ENCODE measurements at regions not wholly inside any gene's neighbourhood (a gene's known extent, or its start where the extent isn't known, plus 50 kb on each side); places are given as distances from the start of the nearest gene placed in this dataset.

DNA sequence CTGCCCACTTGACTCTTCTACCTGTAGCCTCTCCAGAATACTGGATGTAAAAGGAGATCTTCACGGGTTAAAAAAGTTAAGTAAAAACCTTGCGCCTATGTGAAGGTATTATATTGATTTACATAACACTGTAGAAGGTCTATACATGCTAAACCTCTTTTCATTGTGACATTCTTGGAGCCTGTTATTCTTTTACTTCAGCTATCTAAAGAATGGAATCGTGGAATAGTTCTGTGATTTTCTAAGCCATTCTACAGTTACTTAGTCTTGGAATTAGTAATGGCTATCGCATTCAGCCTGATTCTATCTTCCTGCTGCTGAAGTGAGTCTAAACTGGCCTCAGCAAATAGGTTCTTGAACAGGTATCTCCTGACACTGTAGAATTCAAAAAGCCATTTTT lies 430.0 kb upstream of the DPH6 start:
- Mint-ChIP-seq H3K9me3 (ENCODE audit: unreplicated experiment) (no peaks in the 10 kb centered on the region), H3K4me1 (ENCODE audit: insufficient read depth, unreplicated experiment) (peaks cover 6% of the 10 kb centered on the region), H3K36me3 (ENCODE audit: insufficient read depth, unreplicated experiment) (no peaks in the 10 kb centered on the region), H3K27ac (ENCODE audit: low read depth, unreplicated experiment) (no peak overlapping the region), H3K27me3 (ENCODE audit: insufficient read depth, unreplicated experiment) (no peaks in the 10 kb centered on the region), H3K4me3 (ENCODE audit: unreplicated experiment) (no peak overlapping the region)
- ChIA-PET POLR2A (no interaction called here), CTCF (no interaction called here)
- no peak for DNase-seq (ENCODE audit: unreplicated experiment)
- no TSS peak for BruUV-seq (replicated peaks)
- intact Hi-C loops (cut with micrococcal nuclease): no loop called here
- TF ChIP-seq, protein P1, sequence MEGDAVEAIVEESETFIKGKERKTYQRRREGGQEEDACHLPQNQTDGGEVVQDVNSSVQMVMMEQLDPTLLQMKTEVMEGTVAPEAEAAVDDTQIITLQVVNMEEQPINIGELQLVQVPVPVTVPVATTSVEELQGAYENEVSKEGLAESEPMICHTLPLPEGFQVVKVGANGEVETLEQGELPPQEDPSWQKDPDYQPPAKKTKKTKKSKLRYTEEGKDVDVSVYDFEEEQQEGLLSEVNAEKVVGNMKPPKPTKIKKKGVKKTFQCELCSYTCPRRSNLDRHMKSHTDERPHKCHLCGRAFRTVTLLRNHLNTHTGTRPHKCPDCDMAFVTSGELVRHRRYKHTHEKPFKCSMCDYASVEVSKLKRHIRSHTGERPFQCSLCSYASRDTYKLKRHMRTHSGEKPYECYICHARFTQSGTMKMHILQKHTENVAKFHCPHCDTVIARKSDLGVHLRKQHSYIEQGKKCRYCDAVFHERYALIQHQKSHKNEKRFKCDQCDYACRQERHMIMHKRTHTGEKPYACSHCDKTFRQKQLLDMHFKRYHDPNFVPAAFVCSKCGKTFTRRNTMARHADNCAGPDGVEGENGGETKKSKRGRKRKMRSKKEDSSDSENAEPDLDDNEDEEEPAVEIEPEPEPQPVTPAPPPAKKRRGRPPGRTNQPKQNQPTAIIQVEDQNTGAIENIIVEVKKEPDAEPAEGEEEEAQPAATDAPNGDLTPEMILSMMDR (IDR thresholded peaks at IDR 0.05; ENCODE audit: unreplicated experiment): no peak

DNA sequence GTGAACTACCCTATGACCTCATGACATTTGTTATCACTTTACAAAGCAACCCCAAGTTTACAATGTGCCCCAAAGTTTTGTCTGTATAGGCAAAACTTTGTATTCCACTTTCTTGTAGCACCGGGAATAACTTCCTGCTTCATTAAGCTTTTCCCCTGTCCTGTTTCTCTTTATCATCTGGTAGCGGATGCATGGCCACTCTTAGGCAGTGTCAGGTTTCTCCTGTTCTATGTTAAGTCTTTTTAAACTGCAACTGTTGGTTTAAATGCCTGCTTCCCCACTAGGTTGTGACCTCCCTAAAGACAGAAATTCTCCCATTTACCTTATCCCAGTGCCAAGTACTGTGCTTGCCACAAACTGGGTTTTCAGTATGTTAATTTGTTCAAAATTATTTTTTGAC lies 433.6 kb upstream of the DPH6 start:
- ChIA-PET POLR2A (no interaction called here), CTCF (interaction anchor here (0.7 to 1.1 kb wide), 2 partner anchors 39 to 228 kb away, joined by 3 read pairs; no protein-coding TSS in a partner anchor)
- Mint-ChIP-seq H3K9me3 (ENCODE audit: unreplicated experiment) (no peaks in the 10 kb centered on the region), H3K27ac (ENCODE audit: low read depth, unreplicated experiment) (no peak overlapping the region), H3K4me1 (ENCODE audit: insufficient read depth, unreplicated experiment) (peaks cover 6% of the 10 kb centered on the region), H3K36me3 (ENCODE audit: insufficient read depth, unreplicated experiment) (no peaks in the 10 kb centered on the region), H3K4me3 (ENCODE audit: unreplicated experiment) (no peak overlapping the region), H3K27me3 (ENCODE audit: insufficient read depth, unreplicated experiment) (no peaks in the 10 kb centered on the region)
- TF ChIP-seq, protein P1 (IDR thresholded peaks at IDR 0.05; ENCODE audit: unreplicated experiment): no peak
- intact Hi-C loops (cut with micrococcal nuclease): no loop called here
- DNase-seq (ENCODE audit: unreplicated experiment): no peak
- no TSS peak for BruUV-seq (replicated peaks)

DNA sequence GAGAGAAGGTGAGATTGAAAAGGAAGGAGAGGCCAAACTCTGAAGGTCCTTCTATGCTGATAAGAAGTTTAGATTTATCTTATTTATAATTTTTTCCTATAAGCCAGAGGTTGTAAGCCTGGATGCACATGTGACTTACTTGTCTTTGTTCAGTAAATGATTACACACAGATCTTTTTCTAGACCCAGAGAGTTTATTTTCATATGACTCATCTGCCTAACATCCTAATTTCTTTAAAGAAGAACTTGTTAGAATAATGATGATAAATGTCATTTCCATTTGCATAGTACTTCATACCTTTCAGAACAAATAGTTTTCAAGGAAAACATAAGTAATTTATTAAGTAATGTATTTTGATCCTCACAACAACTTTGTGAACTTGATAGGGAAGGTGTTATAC lies 434.8 kb upstream of the DPH6 start:
- no peaks in the 10 kb centered on the region for H3K36me3 Mint-ChIP-seq (ENCODE audit: insufficient read depth, unreplicated experiment)
- H3K4me3 Mint-ChIP-seq (ENCODE audit: unreplicated experiment): no peak overlapping the region
- ChIA-PET CTCF (no interaction called here), POLR2A (no interaction called here)
- TF ChIP-seq, protein P1 (IDR thresholded peaks at IDR 0.05; ENCODE audit: unreplicated experiment): no peak
- no TSS peak for BruUV-seq (replicated peaks)
- intact Hi-C loops (cut with micrococcal nuclease): no loop called here
- peaks cover 6% of the 10 kb centered on the region for H3K4me1 Mint-ChIP-seq (ENCODE audit: insufficient read depth, unreplicated experiment)
- H3K27me3 Mint-ChIP-seq (ENCODE audit: insufficient read depth, unreplicated experiment): no peaks in the 10 kb centered on the region
- H3K9me3 Mint-ChIP-seq (ENCODE audit: unreplicated experiment): no peaks in the 10 kb centered on the region
- DNase-seq (ENCODE audit: unreplicated experiment): no peak
- H3K27ac Mint-ChIP-seq (ENCODE audit: low read depth, unreplicated experiment): no peak overlapping the region

DNA sequence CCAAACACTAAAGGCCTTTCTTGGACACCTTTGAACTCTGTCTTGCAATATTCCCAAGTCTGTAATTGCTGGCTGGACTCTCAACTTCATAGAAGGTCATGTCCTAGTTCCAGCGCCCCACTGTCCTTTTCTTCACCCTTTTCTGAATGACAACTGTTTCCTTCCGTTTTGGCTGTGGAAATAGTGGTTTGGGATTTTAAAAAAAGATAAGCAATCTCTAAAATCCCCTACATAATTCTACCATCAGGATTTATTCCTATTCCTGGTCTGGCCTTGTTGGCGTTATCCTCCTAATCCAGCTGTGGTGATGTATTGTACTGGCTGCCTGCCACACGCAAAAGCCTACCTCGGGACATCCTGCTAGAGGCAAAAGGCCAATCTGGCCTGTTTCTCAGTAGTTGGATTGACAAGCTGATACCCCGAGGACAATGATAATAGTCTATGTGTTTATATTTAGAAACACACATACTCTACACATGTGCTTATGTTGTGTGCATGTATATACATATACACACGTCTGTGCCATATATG lies 440.3 kb upstream of the DPH6 start:
- no peak overlapping the region for H3K27ac Mint-ChIP-seq (ENCODE audit: low read depth, unreplicated experiment)
- POLR2A ChIA-PET: no interaction called here
- CTCF ChIA-PET: no interaction called here

More for the DNA sequence above, 440.3 kb upstream of the DPH6 start:
- no TSS peak for BruUV-seq (replicated peaks)
- no peaks in the 10 kb centered on the region for H3K4me1 Mint-ChIP-seq (ENCODE audit: insufficient read depth, unreplicated experiment)
- H3K9me3 Mint-ChIP-seq (ENCODE audit: unreplicated experiment): no peaks in the 10 kb centered on the region
- no peaks in the 10 kb centered on the region for H3K36me3 Mint-ChIP-seq (ENCODE audit: insufficient read depth, unreplicated experiment)
- TF ChIP-seq, protein P1 (IDR thresholded peaks at IDR 0.05; ENCODE audit: unreplicated experiment): no peak
- H3K27me3 Mint-ChIP-seq (ENCODE audit: insufficient read depth, unreplicated experiment): no peaks in the 10 kb centered on the region
- H3K4me3 Mint-ChIP-seq (ENCODE audit: unreplicated experiment): no peak overlapping the region
- intact Hi-C loops (cut with micrococcal nuclease): no loop called here
- no peak for DNase-seq (ENCODE audit: unreplicated experiment)

Data from MCF 10A (cell line).